Nephron progenitor cell (in vitro differentiated cells): ENCODE measurements at regions not wholly inside any gene's neighbourhood (a gene's known extent, or its start where the extent isn't known, plus 50 kb on each side); places are given as distances from the start of the nearest gene placed in this dataset.

Experiments
- DNase-seq: peaks from one replicate; pipeline ENCODE4 v3.0.0; 2021
- H3K27ac Mint-ChIP-seq: 2 replicates; pipeline ENCODE4 v1.8.0; 2021; ENCODE audit warnings: mild to moderate bottlenecking, moderate library complexity, mixed read lengths
- H3K27me3 Mint-ChIP-seq: 2 replicates; pipeline ENCODE4 v1.8.0; 2021; ENCODE audit warnings: mild to moderate bottlenecking, low read depth, mixed read lengths; ENCODE audit not compliant: poor library complexity
- H3K36me3 Mint-ChIP-seq: 2 replicates; pipeline ENCODE4 v1.8.0; 2021; ENCODE audit warnings: low read depth, mixed read lengths
- H3K4me1 Mint-ChIP-seq: 2 replicates; pipeline ENCODE4 v1.8.0; 2021; ENCODE audit warnings: mixed read lengths
- H3K4me3 Mint-ChIP-seq: 2 replicates; pipeline ENCODE4 v1.8.0; 2021; ENCODE audit warnings: mild to moderate bottlenecking, moderate library complexity, mixed read lengths
- H3K9me3 Mint-ChIP-seq: 2 replicates; pipeline ENCODE4 v1.8.0; 2021; ENCODE audit warnings: mild to moderate bottlenecking, moderate library complexity, mixed read lengths
- CTCF ChIP-seq: fragments of 200-600 bp; sonication (generic); IDR thresholded peaks from 2 replicates; pipeline ENCODE4 v1.5.0; 2021; ENCODE audit warnings: antibody characterized with exemption

GRCh38 chr12:38151991-38152700 lies 164.4 kb upstream of the ALG10B start:
- no peak for TF ChIP-seq CTCF
- Mint-ChIP-seq H3K27me3 (no peaks in the 10 kb centered on the region), H3K9me3 (peaks cover 97% of the 10 kb centered on the region), H3K4me1 (no peaks in the 10 kb centered on the region), H3K4me3 (no peak overlapping the region), H3K36me3 (no peaks in the 10 kb centered on the region), H3K27ac (no peak overlapping the region)
- no peak for DNase-seq

GRCh38 chr12:38152816-38153736 lies 163.5 kb upstream of the ALG10B start:
- H3K36me3 Mint-ChIP-seq = no peaks in the 10 kb centered on the region
- no peak for TF ChIP-seq CTCF
- H3K4me1 Mint-ChIP-seq = no peaks in the 10 kb centered on the region
- H3K9me3 Mint-ChIP-seq = peaks cover 96% of the 10 kb centered on the region
- H3K4me3 Mint-ChIP-seq = no peak overlapping the region
- no peak for DNase-seq
- H3K27me3 Mint-ChIP-seq = no peaks in the 10 kb centered on the region
- H3K27ac Mint-ChIP-seq = no peak overlapping the region

GRCh38 chr12:38153737-38154061 lies 162.9 kb upstream of the ALG10B start:
- Mint-ChIP-seq H3K27me3 (no peaks in the 10 kb centered on the region), H3K27ac (no peak overlapping the region), H3K36me3 (no peaks in the 10 kb centered on the region), H3K4me1 (no peaks in the 10 kb centered on the region), H3K4me3 (no peak overlapping the region), H3K9me3 (peaks cover 96% of the 10 kb centered on the region)
- TF ChIP-seq CTCF = no peak
- no peak for DNase-seq

GRCh38 chr12:38154096-38155019 lies 162.2 kb upstream of the ALG10B start:
- no peaks in the 10 kb centered on the region for H3K4me1 Mint-ChIP-seq
- no peak overlapping the region for H3K4me3 Mint-ChIP-seq
- H3K36me3 Mint-ChIP-seq = no peaks in the 10 kb centered on the region
- H3K9me3 Mint-ChIP-seq = peaks cover 96% of the 10 kb centered on the region
- no peak for TF ChIP-seq CTCF
- no peaks in the 10 kb centered on the region for H3K27me3 Mint-ChIP-seq
- no peak overlapping the region for H3K27ac Mint-ChIP-seq
- DNase-seq = no peak

GRCh38 chr12:38155020-38155395 lies 161.6 kb upstream of the ALG10B start:
- Mint-ChIP-seq H3K27me3 (no peaks in the 10 kb centered on the region), H3K4me1 (no peaks in the 10 kb centered on the region), H3K36me3 (no peaks in the 10 kb centered on the region), H3K4me3 (no peak overlapping the region), H3K9me3 (peaks cover 94% of the 10 kb centered on the region), H3K27ac (no peak overlapping the region)
- DNase-seq = no peak
- TF ChIP-seq CTCF = no peak
